ENCODE measurements at regions not wholly inside any gene's neighbourhood (a gene's known extent, or its start where the extent isn't known, plus 50 kb on each side); places are given as distances from the start of the nearest gene placed in this dataset.
"Not testable (repeated sequence)": the region's sequence is repeated elsewhere in the genome, so short reads cannot be mapped to it uniquely, and the experiment has no call there.

DNA sequence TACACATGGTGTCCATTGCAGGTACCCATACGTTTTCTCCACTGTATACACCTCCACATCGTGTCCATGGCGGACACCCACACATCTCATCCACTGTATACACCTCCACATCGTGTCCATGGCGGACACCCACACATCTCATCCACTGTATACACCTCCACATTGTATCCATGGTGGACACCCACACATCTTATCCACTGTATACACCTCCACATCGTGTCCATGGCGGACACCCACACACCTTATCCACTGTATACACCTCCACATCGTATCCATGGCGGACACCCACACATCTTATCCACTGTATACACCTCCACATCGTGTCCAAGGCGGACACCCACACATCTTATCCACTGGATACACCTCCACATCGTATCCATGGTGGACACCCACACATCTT is 50.4 kb upstream of the TTC34 start:
- DNase-seq (ENCODE audit: low read depth), result not testable (repeated sequence)

DNA sequence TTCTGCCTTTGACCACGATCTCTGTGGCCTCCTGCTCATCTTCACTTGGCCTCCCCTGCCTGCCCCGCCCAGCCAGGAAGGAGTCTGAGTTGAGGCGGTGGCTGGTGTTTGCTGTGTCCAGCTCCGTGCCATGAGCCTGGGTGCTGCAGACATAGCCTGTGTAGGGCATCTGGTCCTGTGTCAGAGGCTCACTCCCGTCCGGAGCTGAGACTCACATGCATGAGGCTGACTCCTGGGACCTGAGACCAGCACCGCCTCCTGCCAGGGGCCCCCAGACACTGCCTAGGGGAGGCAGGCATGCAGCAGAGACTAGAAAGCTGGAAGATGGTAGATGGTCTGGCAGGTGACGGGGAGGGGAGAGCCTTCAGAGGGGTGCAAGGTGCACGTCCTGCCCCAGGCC is 52.2 kb upstream of the TTC34 start:
- no peak for DNase-seq (ENCODE audit: low read depth)

DNA sequence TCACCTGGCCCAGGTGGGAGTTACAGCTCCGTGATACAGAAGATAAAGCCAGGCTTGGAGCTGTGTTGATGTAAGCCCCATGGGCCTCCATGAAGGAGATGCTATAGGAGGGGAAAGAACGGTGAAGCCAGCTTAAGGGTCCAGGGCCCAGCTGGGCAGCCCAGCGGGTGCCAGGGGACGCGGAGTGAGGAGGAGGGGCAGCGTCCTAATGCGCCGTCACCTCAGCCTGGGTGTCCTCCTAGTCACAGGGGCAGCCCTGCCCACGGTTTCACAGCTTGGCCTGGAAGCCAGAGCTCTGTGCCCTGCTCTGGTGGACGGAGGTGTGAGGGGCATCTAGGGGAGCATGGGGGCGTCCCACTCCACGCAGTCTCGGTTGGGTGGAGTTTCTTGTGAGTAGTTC is 52.7 kb upstream of the TTC34 start:
- no peak for DNase-seq (ENCODE audit: low read depth)

DNA sequence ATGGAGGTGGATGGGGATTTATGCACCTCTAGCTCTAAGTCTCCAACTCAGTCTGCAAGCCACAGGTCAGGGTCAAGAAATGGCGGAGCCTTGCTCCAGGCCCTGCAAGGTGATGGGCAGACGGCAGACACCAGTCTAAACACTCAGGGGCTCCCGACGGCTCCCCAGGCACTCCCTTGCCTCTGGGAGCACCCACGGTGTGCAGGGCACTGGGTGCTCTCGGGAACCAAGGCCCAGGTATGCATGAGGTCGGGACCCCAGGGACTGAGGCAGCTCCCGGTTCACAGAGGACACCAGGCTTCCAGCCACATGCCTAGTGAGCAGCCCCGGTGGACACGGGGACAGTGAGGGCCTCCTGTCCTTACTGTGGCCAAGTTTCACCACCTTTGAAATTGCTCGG is 53.1 kb upstream of the TTC34 start:
- no peak for DNase-seq (ENCODE audit: low read depth)

DNA sequence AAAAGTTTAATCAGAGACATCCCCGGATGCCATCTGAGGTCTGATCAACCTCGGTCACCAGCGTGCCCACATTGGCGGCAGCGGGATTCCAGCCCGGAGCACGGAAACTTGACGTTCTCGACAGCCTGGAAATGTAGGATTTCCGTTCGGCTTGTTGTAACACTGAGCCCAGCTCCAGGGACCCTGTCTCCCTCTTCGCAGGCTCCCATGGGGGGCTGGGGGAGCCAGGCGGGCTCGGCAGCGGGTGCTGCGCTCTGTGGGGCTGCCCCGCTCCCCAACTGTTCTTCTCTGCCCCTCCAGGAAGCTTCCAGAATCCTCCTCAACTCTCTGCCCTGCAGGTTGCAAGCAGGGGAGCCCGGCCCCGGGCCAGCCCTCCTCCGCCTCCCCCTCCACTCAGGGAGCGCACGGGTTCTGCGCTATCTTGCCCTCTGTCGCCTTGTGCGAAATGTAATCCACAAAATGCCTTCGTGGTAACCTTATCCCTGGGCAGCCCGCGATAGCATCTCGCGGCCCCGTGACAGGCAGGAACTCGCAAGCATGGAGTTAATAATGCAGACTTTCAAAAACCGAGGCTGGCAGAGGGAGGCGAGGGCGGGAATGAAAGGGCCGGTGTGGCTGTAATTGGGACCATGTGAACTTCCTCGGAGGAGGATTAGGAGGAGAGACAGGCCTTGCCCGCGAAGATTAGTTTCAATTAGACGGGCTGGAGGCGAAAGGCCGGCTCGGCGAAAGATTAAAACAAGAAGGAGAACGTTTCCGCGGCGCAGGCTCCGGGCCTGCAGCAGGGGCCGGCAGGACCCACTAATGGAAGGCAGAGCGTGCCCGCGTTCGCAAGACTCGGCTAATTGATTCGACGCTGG is 53.9 kb upstream of the TTC34 start:
- no peak for DNase-seq (ENCODE audit: low read depth)

DNA sequence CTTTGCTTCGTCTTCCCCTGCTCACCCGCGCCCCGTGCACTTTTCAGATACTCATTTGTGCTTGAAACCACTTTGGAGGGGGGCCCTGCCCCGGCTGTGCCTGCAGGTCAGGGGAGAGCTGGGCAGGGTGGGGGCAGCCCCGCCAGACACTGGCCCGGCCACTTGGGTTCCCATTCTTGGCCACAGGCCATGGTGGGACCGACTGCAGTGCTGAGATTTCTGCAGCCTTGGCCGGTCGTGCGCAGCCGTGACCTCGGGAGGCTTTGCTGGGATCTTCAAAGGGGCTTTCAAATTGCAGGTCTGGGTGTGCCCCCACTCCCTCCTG is 54.5 kb upstream of the TTC34 start:
- DNase-seq (ENCODE audit: low read depth), result no peak

DNA sequence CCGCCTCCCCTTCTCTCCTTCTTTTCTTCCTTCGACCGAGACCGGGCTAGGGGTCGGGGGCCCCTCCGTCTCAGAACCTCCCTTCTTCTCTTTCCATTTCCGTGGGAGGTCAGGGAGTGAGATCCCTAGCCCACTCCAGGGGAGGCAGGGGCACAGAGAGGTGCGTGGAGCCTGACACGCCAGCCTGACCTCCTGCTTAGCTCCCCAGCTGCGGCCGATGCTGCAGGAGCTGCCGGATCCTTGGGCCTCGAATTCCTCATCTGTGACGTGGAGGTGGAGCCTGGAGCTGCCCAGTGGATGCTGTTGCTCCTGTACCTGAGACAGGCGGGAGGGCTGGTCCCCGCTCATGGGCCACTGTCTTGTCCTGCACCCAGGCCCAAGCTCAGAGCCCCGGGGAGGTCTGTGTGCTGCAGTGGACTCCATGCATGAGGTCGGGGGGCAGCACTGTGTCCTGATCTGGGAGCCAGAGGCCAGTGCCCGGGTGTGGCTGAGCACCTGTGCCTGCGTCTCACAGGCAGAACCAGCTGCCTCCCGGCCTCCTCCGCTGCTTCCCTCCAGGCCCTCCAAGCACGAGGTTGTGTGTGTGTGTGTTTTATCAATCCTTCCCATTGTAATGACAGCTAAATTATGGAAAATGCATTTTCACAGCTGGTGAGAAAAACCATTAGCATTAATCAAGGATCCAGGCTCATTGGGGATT is 55.3 kb upstream of the TTC34 start:
- DNase-seq (ENCODE audit: low read depth), result no peak

DNA sequence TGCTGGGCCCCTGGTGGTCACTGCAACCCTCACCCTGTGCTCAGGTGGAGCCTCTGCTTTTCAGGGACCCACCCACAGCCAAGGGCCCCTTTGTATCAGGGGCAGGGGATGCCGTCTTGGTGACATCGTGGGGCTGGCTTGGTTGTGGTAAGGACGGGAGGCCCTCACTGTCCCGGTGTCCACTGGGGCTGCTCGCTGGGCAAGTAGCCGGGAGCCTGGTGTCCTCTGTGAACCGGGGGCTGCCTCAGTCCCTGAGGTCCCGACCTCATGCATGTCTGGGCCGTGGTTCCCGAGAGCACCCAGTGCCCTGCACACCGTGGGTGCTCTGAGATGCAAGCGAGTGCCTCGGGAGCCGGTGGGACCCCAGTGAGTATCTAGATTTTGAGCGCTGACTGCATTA is 56.0 kb upstream of the TTC34 start:
- DNase-seq (ENCODE audit: low read depth), result no peak

DNA sequence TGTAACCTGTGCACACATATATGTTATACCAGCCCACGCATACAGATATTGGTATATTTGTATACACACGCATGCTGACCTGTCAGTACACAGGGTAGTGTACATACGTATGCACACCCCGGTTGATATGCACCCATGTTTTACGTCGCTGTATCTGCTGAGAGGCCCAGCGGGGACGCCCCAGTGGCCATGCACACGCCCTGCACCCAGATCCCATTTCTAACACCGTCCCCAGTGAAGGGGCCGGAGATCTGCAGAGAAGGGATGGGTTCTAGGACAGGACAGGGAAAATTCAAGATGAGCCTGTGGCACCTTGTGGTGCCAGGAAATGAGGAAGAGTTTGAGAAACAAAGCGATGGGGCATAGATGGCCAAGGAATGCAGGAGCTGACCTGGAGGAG is 57.2 kb upstream of the TTC34 start:
- DNase-seq (ENCODE audit: low read depth), result no peak

DNA sequence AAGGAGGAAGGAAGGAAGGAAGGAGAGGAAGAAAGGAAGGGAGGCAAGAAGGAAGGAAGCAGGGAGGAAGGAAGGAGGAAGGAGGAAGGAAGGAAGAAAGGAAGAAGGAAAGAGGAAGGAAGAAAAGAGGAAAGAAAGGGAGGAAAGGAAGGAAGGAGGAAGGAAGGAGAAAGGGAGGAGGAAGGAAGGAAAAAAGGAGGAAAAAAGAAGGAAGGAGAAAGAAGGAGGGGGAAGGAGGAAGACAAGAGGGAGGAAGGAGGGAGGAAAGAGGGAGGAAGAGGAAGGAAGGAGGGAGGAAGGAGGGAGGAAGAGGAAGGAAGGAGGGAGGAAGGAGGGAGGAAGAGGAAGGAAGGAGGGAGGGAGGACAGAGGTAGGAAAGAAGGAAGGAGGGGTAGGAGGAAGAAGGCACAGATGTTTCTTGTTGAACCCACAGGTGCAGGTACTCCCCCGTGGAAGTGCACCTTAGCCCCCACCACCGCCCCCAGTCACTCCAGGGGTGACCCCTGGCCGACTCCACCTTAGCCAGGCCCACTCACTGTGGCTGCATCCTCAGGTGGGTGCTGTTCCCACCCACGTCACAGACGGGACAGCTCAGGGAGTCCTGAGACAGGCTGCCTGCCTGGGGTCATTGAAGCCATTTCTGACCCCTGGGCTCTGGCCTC is 57.9 kb upstream of the TTC34 start:
- DNase-seq (ENCODE audit: low read depth), result no peak

DNA sequence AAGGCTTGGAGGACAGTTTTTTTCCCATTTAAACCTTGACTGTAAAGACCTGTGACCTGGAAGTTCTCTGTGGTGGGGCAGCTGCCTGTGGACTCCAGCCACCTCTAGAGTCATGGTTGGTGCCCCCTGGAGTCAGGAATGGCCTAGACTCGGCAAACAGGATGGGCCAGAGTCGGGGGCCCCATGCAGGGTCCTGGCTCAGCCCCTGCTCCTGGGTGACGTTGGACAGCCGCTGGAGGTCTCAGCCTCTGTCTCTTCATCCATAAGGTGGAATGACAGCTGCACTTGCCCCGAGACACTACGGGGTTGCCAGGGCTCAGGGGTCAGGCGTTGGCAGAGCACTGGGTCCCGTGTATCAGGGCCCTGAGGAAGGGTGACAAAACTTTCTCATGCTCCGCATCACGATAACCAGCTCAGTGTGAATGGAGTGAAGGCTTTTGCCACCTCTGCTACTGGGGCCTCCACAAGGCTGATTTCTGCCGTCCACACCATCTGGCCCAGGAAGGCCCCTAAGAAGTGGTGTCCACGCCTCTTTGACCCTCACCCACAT is 58.5 kb upstream of the TTC34 start:
- no peak for DNase-seq (ENCODE audit: low read depth)

DNA sequence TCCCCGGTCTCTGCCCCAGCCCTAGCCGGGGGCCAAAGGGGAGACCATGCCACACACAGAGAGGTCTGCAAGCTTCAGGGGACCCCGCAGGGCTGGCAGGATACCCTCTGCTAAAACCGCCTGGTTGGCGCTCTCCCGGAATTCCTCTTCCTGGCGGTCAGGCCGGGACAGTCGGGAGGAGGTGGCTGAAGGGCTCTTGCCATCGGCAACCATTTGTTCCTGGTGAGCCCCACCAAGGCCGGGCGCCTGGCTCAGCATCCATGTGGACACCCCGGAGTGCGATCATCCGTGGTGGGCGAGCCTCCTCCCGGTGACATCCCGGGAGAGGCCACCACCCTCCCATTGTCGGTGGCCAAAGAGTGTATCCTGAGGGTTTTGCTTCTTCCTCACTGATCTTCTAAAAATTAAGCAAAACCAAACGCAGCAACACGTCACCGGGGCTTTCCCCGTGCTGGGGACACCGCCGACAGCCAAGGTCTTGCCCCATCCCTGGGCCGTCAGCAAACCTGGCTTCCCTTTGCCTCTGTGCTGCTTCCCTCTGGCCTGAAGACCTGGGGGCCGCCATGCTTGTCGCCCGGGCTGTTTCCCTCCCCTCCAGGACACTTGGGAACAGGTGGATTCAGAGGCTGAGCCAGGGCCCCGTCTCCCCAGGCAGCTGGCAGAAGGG is 59.1 kb upstream of the TTC34 start:
- DNase-seq (ENCODE audit: low read depth), result no peak

DNA sequence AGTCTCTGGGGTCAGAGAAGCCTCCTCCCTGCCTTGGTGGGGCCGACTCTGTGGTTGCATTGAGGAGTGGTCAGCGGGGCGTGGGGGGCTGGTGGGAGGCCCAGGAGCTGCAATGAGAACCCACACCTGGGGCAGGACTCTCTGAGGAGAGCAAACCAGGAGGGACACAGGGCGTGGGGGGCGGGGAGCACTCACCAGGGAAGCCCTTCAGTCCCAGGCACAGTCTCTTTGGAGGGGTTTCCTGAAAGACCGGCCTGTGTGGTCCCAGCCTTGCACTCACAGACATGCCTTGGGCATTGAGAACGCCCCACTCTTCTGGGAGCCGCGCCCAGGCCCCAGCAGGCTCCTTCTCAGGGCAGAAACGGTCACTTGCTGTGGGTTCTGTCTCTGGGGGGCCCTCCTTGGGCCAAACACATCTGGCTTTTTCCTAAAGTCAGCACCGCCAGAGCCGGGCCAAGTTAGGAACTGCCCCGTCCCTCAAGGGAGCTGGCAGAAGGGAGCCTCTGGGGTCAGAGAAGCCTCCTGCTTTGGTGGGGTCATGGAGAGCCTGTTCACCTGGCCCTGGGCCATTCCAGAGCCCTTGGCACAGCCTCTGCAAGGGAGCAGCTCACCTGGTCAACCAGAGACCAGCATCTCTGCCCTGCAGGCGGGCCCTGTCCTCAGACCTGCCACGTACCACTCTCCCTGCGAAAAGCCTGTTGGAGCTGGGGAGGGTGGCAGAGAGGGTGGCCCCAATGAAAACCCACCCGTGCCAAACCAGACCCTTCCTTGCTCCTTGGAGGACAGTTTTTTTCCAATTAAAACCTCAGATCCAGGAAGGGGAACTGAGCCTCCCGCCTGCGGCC is 59.9 kb upstream of the TTC34 start:
- DNase-seq (ENCODE audit: low read depth), result no peak

DNA sequence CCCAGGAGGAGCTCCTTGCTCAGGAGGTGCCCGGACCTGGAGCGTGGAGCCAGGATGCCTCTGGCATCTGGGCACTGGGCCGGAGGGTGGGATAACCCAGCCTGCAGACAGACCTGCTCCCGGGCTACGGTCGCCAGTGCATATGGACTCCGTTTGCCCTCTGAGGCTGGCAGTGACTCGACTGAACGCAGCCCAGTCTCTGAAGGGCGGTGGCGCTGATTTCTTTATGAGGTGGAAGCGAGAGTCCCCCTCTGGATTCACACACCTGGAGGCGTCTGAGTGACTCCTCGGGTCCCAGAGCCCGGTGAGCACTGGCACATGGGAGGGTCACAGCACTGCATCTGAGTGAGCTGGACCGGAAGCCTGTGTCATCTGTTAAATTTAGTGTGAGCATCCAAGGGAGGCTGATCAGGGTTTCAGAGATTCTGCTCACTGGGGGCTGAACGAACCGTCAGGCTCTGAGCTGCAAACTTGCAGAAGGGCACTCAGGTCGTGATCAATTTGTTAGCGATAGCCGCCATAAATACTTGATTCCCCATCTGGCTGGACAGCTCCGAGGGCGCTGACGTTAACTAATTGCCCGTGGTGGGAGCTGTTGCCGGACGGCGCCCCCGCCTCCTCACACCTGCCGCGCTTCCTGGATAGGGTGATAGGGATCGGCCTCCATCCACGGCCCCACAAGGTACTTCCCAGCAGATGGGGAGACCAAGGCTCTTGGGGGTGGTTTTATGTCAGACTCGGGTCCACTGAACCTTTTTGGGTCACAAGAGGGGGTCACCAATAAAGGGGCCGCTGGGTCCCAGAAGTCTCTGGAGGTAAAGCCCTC is 60.7 kb upstream of the TTC34 start:
- no peak for DNase-seq (ENCODE audit: low read depth)

DNA sequence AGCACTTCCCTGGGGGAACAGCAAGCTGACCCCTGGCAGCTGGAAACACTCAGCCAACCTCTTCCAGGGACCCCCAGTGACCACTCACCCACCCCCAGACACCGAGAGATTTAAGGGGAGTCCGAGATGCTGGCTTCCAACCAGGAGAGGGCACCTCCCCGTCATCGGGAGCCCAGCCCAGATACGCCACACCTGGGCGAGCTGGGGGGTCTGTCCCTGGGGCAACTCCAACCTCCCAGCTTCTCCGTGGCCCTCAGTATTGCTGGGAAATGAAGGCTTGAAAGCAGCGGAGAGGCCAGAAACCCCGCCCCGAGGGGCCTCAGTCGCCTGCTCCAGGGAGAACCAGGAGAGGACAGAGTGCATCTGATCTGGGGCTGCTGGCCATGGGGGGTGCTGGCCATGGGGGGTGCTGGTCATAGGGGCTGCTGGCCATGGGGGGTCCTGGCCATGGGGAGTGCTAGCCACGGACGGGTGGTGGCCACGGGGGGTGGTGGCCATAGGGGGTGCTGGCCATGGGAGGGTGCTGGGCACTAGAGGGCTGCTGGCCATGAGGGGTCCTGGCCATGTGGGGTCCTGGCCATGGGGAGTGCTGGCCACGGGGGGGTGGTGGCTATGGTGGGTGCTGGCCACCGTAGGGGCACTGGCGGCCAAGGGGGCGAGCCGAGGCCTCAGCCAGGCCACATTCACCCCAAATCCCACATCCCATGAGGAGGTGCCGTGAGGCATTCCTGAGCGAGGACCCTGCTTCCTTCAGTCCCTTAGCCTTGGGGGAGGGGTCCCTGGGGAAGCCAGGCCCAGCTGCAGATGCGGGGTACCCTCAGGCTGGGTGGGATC is 61.5 kb upstream of the TTC34 start:
- no peak for DNase-seq (ENCODE audit: low read depth)

DNA sequence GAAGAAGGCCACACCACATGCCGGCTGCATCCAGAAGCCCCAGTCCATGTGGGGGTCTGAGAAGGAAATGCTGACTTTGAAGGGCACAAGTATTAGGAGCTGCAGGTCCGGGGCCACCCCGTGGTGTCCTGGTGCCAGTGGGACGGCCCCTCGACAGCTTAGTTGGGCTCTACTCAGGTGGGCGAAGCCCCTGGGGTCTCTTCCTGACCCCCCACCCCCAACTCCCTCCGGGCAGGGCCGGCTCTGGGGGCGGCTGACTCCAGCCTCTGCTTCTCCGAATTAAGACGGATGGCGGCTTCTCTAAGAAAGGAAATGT is 62.1 kb upstream of the TTC34 start:
- no peak for DNase-seq (ENCODE audit: low read depth)

DNA sequence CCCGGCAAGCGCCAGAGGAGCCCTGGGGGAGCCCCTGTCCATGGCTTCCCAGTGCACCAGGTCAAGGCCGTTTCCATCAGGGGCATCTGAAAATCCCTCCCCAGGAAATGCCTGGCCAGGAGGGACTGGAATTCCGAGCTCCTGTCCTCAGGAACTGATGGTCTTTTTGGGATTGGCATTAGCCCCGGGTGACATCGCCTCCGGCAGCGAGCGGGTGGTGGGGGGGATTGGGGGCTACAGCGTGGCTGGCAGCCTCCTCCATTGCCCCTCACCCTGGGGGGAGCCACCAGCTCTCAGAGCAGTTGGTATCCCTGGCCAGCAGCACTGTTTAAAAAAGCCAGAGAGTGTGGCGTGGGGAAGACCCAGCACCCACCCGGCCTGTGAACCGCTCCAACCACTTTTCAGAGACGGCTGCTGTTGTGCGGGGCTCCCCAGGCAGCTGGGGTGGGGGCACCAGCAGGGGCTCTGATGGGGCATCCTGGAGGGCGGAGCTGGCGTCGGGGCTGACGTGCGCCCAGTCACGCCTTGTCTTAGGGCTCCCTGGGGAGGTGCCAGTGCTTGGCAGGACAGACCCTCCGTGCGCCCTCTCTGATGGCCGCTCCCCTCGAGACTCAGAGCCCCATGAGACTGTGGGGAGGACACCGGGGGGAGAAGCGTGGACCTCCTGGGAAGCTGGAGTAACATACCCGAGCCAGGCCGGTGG is 62.9 kb upstream of the TTC34 start:
- no peak for DNase-seq (ENCODE audit: low read depth)

DNA sequence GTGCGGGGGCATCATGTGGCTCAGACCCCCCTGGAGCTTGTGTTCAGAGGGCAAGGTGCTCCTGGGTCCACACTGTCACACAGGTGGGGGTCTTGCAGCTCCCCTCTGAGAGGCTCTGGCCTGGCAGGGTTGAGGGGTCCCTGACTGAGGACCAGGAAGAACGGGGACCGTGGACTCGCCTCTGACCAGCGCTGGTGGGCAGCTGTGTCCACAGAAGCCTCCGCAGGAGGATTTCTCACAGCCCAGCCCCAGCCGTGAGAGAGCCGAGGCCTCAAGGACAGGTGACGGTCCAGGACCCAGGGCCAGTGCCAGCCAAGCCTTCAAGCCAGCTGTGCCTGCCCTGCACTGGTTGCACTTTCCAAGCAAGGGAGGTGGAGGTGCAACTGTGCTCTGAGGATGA is 63.5 kb upstream of the TTC34 start:
- DNase-seq (ENCODE audit: low read depth), result no peak
